Dedifferentiated amniotic fluid mesenchymal stem cell (primary cell): ENCODE measurements at regions not wholly inside any gene's neighbourhood (a gene's known extent, or its start where the extent isn't known, plus 50 kb on each side); places are given as distances from the start of the nearest gene placed in this dataset.
"Not testable (repeated sequence)": the region's sequence is repeated elsewhere in the genome, so short reads cannot be mapped to it uniquely, and the experiment has no call there.

ENCODE experiments used
- DNase-seq: peaks from one replicate; pipeline ENCODE4 v3.0.0-alpha.2; 2016; ENCODE audit errors: extremely low spot score

- DNase-seq, result peak; percentile 78
These were observed 233.5 kb upstream of the ATP5MC3 start for GRCh38 chr2:175414882-175415487.

- no peak for DNase-seq
These were observed 232.8 kb upstream of the ATP5MC3 start for GRCh38 chr2:175414191-175414881.

GRCh38 chr2:175410941-175411340 lies 229.4 kb upstream of the ATP5MC3 start:
- DNase-seq, result not testable (repeated sequence)

GRCh38 chr2:175404839-175405238 lies 223.3 kb upstream of the ATP5MC3 start:
- DNase-seq, result no peak

GRCh38 chr2:175403599-175404221 lies 222.2 kb upstream of the ATP5MC3 start:
- DNase-seq, result no peak

GRCh38 chr2:175402571-175402970 lies 221.1 kb upstream of the ATP5MC3 start:
- DNase-seq, result no peak

GRCh38 chr2:175401956-175402469 lies 220.5 kb upstream of the ATP5MC3 start:
- DNase-seq, result no peak

- DNase-seq, result no peak
These were observed 219.5 kb upstream of the ATP5MC3 start for GRCh38 chr2:175400975-175401374.

- no peak for DNase-seq
These were observed 217.8 kb upstream of the ATP5MC3 start for GRCh38 chr2:175399326-175399725.

GRCh38 chr2:175398848-175399247 lies 217.3 kb upstream of the ATP5MC3 start:
- no peak for DNase-seq

- DNase-seq, result no peak
These were observed 215.2 kb upstream of the ATP5MC3 start for GRCh38 chr2:175396696-175397095.

- no peak for DNase-seq
These were observed 212.3 kb upstream of the ATP5MC3 start for GRCh38 chr2:175393851-175394250.

GRCh38 chr2:175383286-175383685 lies 201.8 kb upstream of the ATP5MC3 start:
- DNase-seq, result no peak

GRCh38 chr2:175373729-175374128 lies 192.2 kb upstream of the ATP5MC3 start:
- DNase-seq, result no peak

GRCh38 chr2:175372704-175373701 lies 191.5 kb upstream of the ATP5MC3 start:
- no peak for DNase-seq

- no peak for DNase-seq
These were observed 189.9 kb upstream of the ATP5MC3 start for GRCh38 chr2:175371378-175371777.

GRCh38 chr2:175366815-175367214 lies 185.3 kb upstream of the ATP5MC3 start:
- DNase-seq, result peak; percentile 23

GRCh38 chr2:175363699-175364098 lies 182.2 kb upstream of the ATP5MC3 start:
- no peak for DNase-seq

- DNase-seq, result no peak
These were observed 180.8 kb upstream of the ATP5MC3 start for GRCh38 chr2:175362331-175362730.

- no peak for DNase-seq
These were observed 178.2 kb upstream of the ATP5MC3 start for GRCh38 chr2:175359710-175360109.

- DNase-seq, result no peak
These were observed 175.4 kb upstream of the ATP5MC3 start for GRCh38 chr2:175356901-175357300.

- no peak for DNase-seq
These were observed 173.7 kb upstream of the ATP5MC3 start for GRCh38 chr2:175355246-175355645.
